GM21360 (cell line): ENCODE measurements at regions not wholly inside any gene's neighbourhood (a gene's known extent, or its start where the extent isn't known, plus 50 kb on each side); places are given as distances from the start of the nearest gene placed in this dataset.

ENCODE experiments used
- ATAC-seq: cut with Tn5 transposase; IDR thresholded peaks from one replicate; pipeline ENCODE4 v1.9.1; 2021; ENCODE audit warnings: mild to moderate bottlenecking, moderate library complexity; ENCODE audit not compliant: unreplicated experiment

- no peak for ATAC-seq
Measured at GRCh38 chr3:95965704-95966336, 848.6 kb upstream of the EPHA6 start.

- ATAC-seq, result no peak
Measured at GRCh38 chr3:95971573-95971972, 842.8 kb upstream of the EPHA6 start.

GRCh38 chr3:95994338-95994737 lies 820.1 kb upstream of the EPHA6 start:
- no peak for ATAC-seq

- ATAC-seq, result no peak
Measured at GRCh38 chr3:96000966-96001365, 813.4 kb upstream of the EPHA6 start.

- no peak for ATAC-seq
Measured at GRCh38 chr3:96007650-96008195, 806.7 kb upstream of the EPHA6 start.

- ATAC-seq, result no peak
Measured at GRCh38 chr3:96012939-96013338, 801.5 kb upstream of the EPHA6 start.

GRCh38 chr3:96017556-96017955 lies 796.8 kb upstream of the EPHA6 start:
- no peak for ATAC-seq

GRCh38 chr3:96022676-96023075 lies 791.7 kb upstream of the EPHA6 start:
- no peak for ATAC-seq

- ATAC-seq, result no peak
Measured at GRCh38 chr3:96027718-96028117, 786.7 kb upstream of the EPHA6 start.

- no peak for ATAC-seq
Measured at GRCh38 chr3:96039632-96040031, 774.8 kb upstream of the EPHA6 start.

- no peak for ATAC-seq
Measured at GRCh38 chr3:96059301-96059700, 755.1 kb upstream of the EPHA6 start.

- no peak for ATAC-seq
Measured at GRCh38 chr3:96069065-96069464, 745.3 kb upstream of the EPHA6 start.

GRCh38 chr3:96070678-96071077 lies 743.7 kb upstream of the EPHA6 start:
- ATAC-seq, result no peak

GRCh38 chr3:96071097-96071496 lies 743.3 kb upstream of the EPHA6 start:
- no peak for ATAC-seq

- ATAC-seq, result no peak
Measured at GRCh38 chr3:96072226-96072625, 742.2 kb upstream of the EPHA6 start.

GRCh38 chr3:96083610-96084009 lies 730.8 kb upstream of the EPHA6 start:
- no peak for ATAC-seq

- no peak for ATAC-seq
Measured at GRCh38 chr3:96086018-96086417, 728.4 kb upstream of the EPHA6 start.

GRCh38 chr3:96101006-96101560 lies 713.3 kb upstream of the EPHA6 start:
- ATAC-seq, result no peak

GRCh38 chr3:96106701-96107100 lies 707.7 kb upstream of the EPHA6 start:
- no peak for ATAC-seq
